ENCODE measurements at regions not wholly inside any gene's neighbourhood (a gene's known extent, or its start where the extent isn't known, plus 50 kb on each side); places are given as distances from the start of the nearest gene placed in this dataset.

DNA sequence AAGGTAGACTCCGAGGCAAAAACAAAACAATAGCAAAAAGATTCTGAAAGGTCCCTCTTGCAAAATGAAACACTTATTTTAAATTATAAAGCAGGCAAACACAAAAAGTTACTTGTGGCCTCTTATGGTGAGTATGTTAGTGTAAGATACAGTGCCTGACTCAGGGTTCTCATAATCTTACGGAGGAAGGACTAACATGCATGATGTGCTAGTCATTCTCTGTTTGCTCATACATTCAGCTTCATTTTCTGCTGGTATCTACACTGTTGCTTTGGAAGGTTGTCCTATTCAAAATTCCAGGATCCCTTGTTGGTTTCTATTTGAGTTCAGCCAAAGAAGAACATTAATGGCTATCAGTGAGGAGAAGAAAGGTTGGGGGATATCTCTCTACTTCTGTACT, 249.1 kb upstream of the FAM47A start:
- TF ChIP-seq CTCF (conservative IDR thresholded peaks at IDR 0.05; ENCODE audit: low read depth in 2 of 2) (no peak), JUNB (IDR thresholded peaks at IDR 0.05; ENCODE audit: unreplicated experiment) (no peak)

All from GM23338 (cell line).